Nephron progenitor cell (in vitro differentiated cells): ENCODE measurements at regions not wholly inside any gene's neighbourhood (a gene's known extent, or its start where the extent isn't known, plus 50 kb on each side); places are given as distances from the start of the nearest gene placed in this dataset.
A peak's percentile ranks its signal among the peaks of the same experiment; 100 is the strongest.

Source experiments
- DNase-seq: peaks from one replicate; pipeline ENCODE4 v3.0.0; 2021
- H3K27ac Mint-ChIP-seq: 2 replicates; pipeline ENCODE4 v1.8.0; 2021; ENCODE audit warnings: mild to moderate bottlenecking, moderate library complexity, mixed read lengths
- H3K27me3 Mint-ChIP-seq: 2 replicates; pipeline ENCODE4 v1.8.0; 2021; ENCODE audit warnings: mild to moderate bottlenecking, low read depth, mixed read lengths; ENCODE audit not compliant: poor library complexity
- H3K36me3 Mint-ChIP-seq: 2 replicates; pipeline ENCODE4 v1.8.0; 2021; ENCODE audit warnings: low read depth, mixed read lengths
- H3K4me1 Mint-ChIP-seq: 2 replicates; pipeline ENCODE4 v1.8.0; 2021; ENCODE audit warnings: mixed read lengths
- H3K4me3 Mint-ChIP-seq: 2 replicates; pipeline ENCODE4 v1.8.0; 2021; ENCODE audit warnings: mild to moderate bottlenecking, moderate library complexity, mixed read lengths
- H3K9me3 Mint-ChIP-seq: 2 replicates; pipeline ENCODE4 v1.8.0; 2021; ENCODE audit warnings: mild to moderate bottlenecking, moderate library complexity, mixed read lengths
- TF ChIP-seq, protein P1 (sequence below): fragments of 200-600 bp; sonication (generic); IDR thresholded peaks from 2 replicates; pipeline ENCODE4 v1.5.0; 2021; ENCODE audit warnings: antibody characterized with exemption

DNA sequence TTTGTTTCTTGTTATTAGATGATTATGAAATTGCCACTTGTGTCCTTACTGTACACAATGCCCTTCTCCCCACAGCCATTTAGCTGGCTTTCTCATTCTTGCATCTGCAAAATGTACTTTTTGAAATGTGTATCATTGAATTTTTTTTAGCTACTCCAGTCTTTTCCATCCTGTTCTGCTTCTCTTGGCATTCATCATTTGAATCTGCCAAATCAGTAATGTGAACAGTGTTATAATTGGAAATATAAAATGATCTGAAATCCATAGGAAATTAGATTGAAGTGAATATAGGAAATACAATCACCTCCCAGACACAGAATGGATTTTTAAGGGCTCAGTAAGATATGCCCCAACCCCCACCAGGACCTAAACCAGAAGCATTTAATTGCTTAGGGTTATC, 253.4 kb downstream of the C12orf50 start:
- H3K9me3 Mint-ChIP-seq = no peaks in the 10 kb centered on the region
- TF ChIP-seq, protein P1, sequence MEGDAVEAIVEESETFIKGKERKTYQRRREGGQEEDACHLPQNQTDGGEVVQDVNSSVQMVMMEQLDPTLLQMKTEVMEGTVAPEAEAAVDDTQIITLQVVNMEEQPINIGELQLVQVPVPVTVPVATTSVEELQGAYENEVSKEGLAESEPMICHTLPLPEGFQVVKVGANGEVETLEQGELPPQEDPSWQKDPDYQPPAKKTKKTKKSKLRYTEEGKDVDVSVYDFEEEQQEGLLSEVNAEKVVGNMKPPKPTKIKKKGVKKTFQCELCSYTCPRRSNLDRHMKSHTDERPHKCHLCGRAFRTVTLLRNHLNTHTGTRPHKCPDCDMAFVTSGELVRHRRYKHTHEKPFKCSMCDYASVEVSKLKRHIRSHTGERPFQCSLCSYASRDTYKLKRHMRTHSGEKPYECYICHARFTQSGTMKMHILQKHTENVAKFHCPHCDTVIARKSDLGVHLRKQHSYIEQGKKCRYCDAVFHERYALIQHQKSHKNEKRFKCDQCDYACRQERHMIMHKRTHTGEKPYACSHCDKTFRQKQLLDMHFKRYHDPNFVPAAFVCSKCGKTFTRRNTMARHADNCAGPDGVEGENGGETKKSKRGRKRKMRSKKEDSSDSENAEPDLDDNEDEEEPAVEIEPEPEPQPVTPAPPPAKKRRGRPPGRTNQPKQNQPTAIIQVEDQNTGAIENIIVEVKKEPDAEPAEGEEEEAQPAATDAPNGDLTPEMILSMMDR = no peak
- no peak overlapping the region for H3K27ac Mint-ChIP-seq
- no peak for DNase-seq
- H3K4me3 Mint-ChIP-seq = no peak overlapping the region
- H3K36me3 Mint-ChIP-seq = no peaks in the 10 kb centered on the region
- peaks cover 20% of the 10 kb centered on the region for H3K4me1 Mint-ChIP-seq
- peaks cover 2% of the 10 kb centered on the region for H3K27me3 Mint-ChIP-seq

GRCh38 chr12:87775051-87775450, 254.2 kb downstream of the C12orf50 start:
- Mint-ChIP-seq H3K36me3 (no peaks in the 10 kb centered on the region), H3K27ac (no peak overlapping the region)

GRCh38 chr12:87772401-87772800, 256.8 kb downstream of the C12orf50 start:
- Mint-ChIP-seq H3K27ac (no peak overlapping the region), H3K36me3 (no peaks in the 10 kb centered on the region), H3K9me3 (no peaks in the 10 kb centered on the region), H3K27me3 (no peaks in the 10 kb centered on the region), H3K4me1 (peaks cover 18% of the 10 kb centered on the region), H3K4me3 (no peak overlapping the region)
- TF ChIP-seq, protein P1 = no peak
- DNase-seq = no peak

More at GRCh38 chr12:87775051-87775450, 254.2 kb downstream of the C12orf50 start:
- Mint-ChIP-seq H3K4me3 (no peak overlapping the region), H3K9me3 (no peaks in the 10 kb centered on the region), H3K4me1 (peaks cover 12% of the 10 kb centered on the region), H3K27me3 (peaks cover 2% of the 10 kb centered on the region)
- TF ChIP-seq, protein P1 = no peak
- no peak for DNase-seq

GRCh38 chr12:87768501-87769287, 260.5 kb downstream of the C12orf50 start:
- no peaks in the 10 kb centered on the region for H3K9me3 Mint-ChIP-seq

GRCh38 chr12:87766044-87766443, 263.2 kb downstream of the C12orf50 start:
- H3K36me3 Mint-ChIP-seq = no peaks in the 10 kb centered on the region
- no peak overlapping the region for H3K4me3 Mint-ChIP-seq
- no peaks in the 10 kb centered on the region for H3K27me3 Mint-ChIP-seq
- TF ChIP-seq, protein P1 = no peak
- H3K27ac Mint-ChIP-seq = no peak overlapping the region
- H3K4me1 Mint-ChIP-seq = peaks cover 7% of the 10 kb centered on the region
- no peak for DNase-seq
- H3K9me3 Mint-ChIP-seq = no peaks in the 10 kb centered on the region

More at GRCh38 chr12:87768501-87769287, 260.5 kb downstream of the C12orf50 start:
- H3K27me3 Mint-ChIP-seq = no peaks in the 10 kb centered on the region
- TF ChIP-seq, protein P1 = no peak
- H3K27ac Mint-ChIP-seq = peak overlapping the region; percentile 86
- H3K36me3 Mint-ChIP-seq = no peaks in the 10 kb centered on the region
- no peak overlapping the region for H3K4me3 Mint-ChIP-seq
- DNase-seq = no peak
- H3K4me1 Mint-ChIP-seq = peaks cover 7% of the 10 kb centered on the region

DNA sequence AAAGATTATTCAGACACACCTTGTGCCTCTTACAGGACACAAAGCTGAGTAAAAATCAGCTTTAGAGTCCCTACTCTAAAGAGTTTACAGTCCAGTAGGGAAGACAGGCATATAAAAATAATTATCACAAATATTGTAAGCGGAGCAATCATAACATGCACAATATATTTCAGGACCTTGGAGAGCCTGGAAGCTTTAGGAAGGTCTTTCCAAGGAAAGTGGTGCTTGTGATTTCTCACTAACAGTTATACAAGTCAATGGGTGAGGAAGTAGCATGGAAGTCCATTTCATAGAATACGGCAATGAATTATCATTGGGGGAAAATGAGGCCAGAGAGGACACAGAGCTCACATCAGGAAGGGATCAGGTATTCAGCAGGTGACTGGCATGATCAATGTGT, 268.3 kb downstream of the C12orf50 start:
- TF ChIP-seq, protein P1 = no peak
- no peaks in the 10 kb centered on the region for H3K27me3 Mint-ChIP-seq
- no peak overlapping the region for H3K4me3 Mint-ChIP-seq
- H3K27ac Mint-ChIP-seq = no peak overlapping the region
- H3K4me1 Mint-ChIP-seq = no peaks in the 10 kb centered on the region
- DNase-seq = no peak
- no peaks in the 10 kb centered on the region for H3K36me3 Mint-ChIP-seq
- H3K9me3 Mint-ChIP-seq = peaks cover 3% of the 10 kb centered on the region
